HG02610 (cell line): ENCODE measurements at regions not wholly inside any gene's neighbourhood (a gene's known extent, or its start where the extent isn't known, plus 50 kb on each side); places are given as distances from the start of the nearest gene placed in this dataset.
"Not testable (repeated sequence)": the region's sequence is repeated elsewhere in the genome, so short reads cannot be mapped to it uniquely, and the experiment has no call there.

Experiments used
- ATAC-seq: cut with Tn5 transposase; IDR thresholded peaks from one replicate; pipeline ENCODE4 v1.9.1; 2021; ENCODE audit warnings: mild to moderate bottlenecking, moderate library complexity; ENCODE audit not compliant: unreplicated experiment

GRCh38 chr10:8278099-8278498 lies 223.6 kb downstream of the GATA3 start:
- no peak for ATAC-seq

- no peak for ATAC-seq
Measured at GRCh38 chr10:8279598-8279997, 225.1 kb downstream of the GATA3 start.

- ATAC-seq: no peak
Measured at GRCh38 chr10:8280946-8281345, 226.5 kb downstream of the GATA3 start.

DNA sequence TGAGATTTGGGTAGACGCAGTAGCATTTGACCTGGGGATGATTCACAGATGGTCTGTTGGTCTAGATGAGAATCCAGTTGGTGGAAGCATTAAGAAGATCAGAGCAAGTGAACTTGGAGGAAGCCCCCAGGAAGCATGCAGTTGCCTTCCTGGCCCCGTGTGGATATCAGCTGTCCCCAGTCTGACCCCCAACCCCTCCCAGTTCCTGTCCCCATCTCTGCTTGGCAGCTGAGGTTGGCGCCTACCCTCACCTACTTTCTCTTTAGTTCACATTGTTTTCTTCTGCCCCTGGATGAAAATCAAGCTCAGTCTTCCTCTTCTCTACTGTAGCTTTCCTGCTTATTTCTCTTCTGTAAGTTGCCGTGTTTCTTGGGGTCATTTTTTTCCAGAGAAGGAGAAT lies 227.9 kb downstream of the GATA3 start:
- ATAC-seq: no peak

DNA sequence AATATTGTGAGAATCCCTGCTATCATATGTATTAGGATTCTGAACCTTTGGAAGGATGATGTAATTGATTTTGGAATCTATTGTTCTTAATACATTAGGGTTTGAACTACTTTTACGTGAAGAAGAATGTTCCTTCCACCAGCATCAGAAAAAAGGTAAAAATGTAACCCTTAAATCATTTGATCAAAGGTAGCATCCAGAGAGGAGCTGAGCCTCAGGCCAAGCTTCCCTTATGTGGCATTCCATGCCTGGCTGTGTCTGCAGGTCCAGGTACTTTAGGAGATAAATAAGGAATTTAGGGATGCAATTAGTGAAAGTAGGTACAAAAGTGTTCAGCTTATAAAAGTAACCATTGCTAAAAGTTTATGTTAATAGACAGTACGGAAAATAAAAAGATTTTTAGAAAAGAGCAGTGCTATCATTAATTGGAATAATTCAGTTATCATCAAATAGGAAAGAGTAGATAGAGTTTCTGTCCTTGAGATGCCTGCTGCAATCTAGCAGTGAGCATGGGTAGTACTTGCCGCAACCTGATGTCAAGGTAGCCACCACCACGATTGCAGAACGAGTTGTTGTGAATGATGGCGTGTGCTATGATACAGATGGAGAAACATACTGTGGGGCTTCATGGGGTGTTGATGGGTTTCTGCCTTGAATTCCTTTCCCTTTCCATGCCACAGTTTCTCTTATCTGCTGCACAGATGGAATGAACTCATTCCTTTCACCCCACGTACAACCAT lies 228.8 kb downstream of the GATA3 start:
- no peak for ATAC-seq

DNA sequence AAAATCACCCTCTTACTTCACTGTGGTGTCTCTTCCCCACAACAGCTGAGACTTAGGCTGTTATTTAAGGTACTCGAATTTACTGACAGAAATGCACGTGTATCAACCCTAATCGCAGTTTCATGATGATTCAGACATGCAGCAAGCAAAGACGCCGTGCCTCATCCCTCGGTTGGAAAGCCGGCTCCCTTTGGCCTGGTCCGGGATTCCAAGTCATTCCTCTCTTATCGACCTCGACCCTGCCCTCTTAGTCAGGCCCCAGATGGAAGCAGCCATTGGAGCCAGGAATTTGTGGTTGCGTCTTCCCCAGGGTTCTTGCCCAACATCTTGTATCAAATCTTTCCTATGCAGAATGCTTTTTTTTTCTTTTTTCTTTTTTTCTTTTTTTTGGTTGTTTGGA lies 229.5 kb downstream of the GATA3 start:
- no peak for ATAC-seq

DNA sequence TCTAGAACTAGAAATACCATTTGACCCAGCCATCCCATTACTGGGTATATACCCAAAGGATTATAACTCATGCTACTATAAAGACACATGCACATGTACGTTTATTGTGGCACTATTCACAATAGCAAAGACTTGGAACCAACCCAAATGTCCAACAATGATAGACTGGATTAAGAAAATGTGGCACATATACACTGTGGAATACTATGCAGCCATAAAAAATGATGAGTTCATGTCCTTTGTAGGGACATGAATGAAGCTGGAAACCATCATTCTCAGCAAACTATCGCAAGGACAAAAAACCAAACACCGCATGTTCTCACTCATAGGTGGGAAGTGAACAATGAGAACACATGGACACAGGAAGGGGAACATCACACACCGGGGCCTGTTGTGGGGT lies 231.5 kb downstream of the GATA3 start:
- ATAC-seq: not testable (repeated sequence)

- no peak for ATAC-seq
Measured at GRCh38 chr10:8288600-8288999, 234.1 kb downstream of the GATA3 start.

GRCh38 chr10:8289186-8289924 lies 234.9 kb downstream of the GATA3 start:
- ATAC-seq: no peak

DNA sequence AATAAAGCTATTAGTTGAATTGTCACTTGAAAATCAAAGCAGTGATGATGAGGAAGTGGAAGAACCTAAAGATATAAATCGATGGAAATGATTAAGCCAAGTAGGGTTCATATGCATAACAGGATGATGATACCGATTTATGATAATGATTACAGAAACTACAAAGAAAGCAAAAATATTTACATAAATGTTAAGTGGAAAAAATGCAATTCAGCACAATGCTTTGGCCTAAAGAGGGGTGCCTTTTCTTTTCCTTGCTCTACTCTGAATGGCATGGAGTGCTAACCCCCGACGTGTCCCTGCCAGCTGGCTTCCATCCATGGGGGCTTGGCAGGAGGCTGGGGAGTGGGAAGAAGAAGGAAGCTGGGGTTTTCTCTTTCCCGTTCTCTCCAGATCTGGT lies 240.3 kb downstream of the GATA3 start:
- ATAC-seq: no peak

DNA sequence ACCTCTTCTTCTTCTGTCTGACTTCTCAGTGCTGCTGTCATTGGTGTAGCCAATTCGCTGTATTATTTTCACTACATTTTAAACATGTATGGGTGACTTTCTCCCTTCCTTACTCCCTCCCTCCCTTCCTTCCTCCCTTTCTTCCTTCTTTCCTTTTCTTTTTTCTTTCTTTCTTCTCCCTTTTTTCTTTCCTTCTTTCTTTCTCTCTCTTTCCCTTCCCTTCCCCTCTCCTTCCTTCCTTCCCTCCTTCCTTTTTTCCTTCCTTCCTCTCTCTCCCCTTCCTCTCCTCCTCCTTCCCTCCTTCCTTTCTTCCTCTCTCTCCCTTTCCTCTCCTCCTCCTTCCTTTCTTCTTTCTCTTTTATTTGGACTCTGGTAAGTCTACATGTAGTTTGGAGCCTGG lies 240.8 kb downstream of the GATA3 start:
- ATAC-seq: no peak

GRCh38 chr10:8296090-8296733 lies 241.7 kb downstream of the GATA3 start:
- no peak for ATAC-seq

DNA sequence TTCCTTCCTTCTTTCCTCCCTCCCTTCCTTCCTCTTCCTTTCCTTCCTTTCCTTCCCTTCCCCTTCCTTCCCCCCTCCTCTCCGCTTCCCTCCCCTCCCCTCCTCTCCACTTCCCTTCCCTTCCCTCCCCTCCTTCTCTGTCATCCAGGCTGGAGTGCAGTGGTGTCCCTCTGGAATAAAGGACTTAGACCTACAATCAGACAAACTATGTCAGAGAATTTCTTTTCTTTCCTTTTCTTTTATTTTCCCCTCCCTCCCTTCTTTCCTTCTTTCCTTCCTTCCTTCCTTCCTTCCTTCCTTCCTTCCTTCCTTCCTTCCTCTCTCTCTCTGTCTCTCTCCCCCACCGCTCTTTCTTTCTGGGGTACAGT lies 242.2 kb downstream of the GATA3 start:
- no peak for ATAC-seq

DNA sequence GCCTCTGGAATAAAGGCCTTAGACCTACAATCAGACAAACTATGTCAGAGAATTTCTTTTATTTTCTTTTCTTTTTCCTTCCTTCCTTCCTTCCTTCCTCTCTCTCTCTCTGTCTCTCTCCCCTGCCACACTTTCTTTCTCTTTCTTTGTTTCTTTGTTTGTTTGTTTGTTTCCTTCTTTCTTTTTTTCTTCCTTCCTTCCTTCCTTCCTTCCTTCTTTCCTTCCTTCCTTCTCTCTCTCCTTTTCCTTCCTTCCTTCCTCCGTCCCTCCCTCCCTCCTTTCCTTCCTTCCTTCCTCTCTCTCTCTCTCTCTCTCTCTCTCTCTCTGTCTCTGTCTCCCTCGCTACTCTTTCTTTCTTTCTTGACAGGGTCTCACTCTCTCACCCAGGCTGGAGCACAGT lies 242.6 kb downstream of the GATA3 start:
- no peak for ATAC-seq

DNA sequence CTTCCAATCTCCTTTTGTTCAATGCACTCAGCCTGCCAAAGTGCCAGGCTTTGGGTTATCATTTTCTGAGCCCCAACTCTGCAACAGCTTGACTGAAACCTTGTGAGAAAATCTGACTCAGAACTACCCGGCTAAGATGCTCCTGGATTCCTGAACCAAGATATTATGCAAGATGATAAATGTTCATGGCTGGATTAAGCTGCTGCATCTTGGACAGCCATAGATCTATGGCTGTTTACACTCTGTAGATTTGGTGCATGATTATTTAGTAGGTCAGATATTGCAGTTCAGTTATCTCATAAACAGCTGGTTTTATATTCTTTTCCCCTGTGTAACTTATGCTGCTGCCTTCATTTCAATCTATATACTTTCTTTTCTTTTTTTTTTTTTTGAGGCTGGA lies 243.5 kb downstream of the GATA3 start:
- ATAC-seq: no peak

GRCh38 chr10:8298896-8299570 lies 244.5 kb downstream of the GATA3 start:
- no peak for ATAC-seq

GRCh38 chr10:8300925-8301324 lies 246.4 kb downstream of the GATA3 start:
- ATAC-seq: no peak

DNA sequence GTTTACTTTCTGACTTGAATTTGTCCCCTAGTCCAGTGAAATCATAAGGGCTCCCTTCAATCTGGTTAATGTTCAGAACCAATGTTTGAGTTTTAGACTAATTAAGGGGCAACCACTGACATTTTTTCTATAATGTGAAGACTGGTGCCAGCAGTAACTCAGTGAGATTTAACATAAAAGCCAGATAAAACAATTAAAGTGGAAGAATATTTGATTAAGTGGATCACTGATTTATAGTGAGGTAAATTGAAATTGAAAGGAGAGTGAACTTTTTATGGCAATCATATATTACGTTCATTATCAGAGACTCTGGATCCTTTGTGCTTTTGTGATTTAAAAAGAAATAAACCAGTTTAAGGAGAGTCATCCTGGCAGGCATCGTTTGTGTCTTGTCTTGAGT lies 246.8 kb downstream of the GATA3 start:
- ATAC-seq: no peak

DNA sequence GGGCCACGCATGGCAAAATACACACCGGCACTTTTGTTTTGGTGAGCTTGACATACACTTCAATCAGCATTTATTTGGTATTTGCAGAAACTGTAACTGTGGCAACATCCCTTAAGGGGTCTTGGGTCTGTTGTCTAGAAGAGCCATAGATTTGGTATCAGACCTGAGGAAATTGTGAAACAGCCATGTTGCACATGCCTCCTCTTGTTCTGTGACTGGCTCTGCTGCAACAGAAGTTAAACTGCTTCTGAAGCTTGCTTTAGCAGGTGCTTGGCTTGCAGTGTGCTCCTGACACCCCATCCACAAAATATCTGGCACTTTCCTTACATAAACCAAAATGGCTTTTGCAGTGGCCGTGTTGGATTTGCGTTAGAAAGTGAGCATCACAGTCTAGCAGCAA lies 247.3 kb downstream of the GATA3 start:
- ATAC-seq: no peak

DNA sequence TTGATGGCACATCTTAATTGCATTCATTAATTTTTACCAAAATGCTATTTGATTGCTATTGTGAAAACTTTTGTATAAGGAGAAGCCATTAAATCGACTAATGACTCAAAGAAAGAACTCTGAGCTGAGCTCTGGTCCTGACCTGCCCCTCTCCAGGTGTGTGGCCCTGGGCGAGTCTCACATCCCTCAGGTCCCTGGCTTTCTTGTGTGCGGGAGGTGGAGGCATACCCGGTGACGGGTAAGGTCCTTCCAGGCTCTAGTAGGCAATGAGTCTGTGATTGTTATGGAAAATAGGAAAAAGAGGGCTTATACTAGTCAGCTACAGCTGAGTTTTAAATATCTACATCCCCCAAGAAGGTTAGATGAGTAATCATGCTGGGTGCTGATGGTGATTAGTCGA lies 248.1 kb downstream of the GATA3 start:
- no peak for ATAC-seq

DNA sequence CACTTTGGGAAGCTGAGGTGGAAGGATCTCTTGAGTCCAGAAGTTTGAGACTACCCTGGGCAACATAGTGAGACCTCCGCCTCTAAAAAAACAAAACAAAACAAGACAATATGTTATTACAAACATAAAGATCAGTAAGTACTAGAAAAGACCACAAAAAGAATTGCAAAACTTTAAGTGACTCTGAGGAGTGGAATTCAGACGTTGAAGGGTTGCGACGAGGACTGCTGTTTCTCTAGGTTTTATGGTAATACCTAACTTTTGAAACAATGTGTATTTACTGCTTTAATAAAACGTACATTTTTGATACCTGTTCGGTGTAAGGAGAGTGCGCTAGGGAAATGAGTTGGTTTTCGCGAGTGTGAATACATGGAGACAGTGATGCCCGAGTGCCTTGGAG lies 250.4 kb downstream of the GATA3 start:
- ATAC-seq: no peak
